Left cardiac atrium (tissue), 4 donors: ENCODE measurements at regions not wholly inside any gene's neighbourhood (a gene's known extent, or its start where the extent isn't known, plus 50 kb on each side); places are given as distances from the start of the nearest gene placed in this dataset.

Experiments used
- ATAC-seq, 2 donors: fragments of 200-7000 bp; cut with Tn5 transposase; one replicate each; pipeline ENCODE4 v1.9.1; 2020; ENCODE audit warnings: mild to moderate bottlenecking in 2 of 2, moderate library complexity in 2 of 2
- DNase-seq: peaks from one replicate; pipeline ENCODE4 v3.0.0-alpha.2; 2020
- intact Hi-C, 2 donors: fragments of 100-400 bp; cut with DNase I; formaldehyde crosslinking; loops; one replicate each; pipeline versions ENCODE4 v1.14.1 to v1.15.1; 2022 to 2023
- donor health status: DM: no; HTN: yes; CAD: no.
- donor health status: DM: no; HTN: yes; CAD: no; lungs with severe emphysema.
- donor health status: DM: yes; HTN: yes; CAD: no.
- donor health status: Dilated cardiomyopathy.

- intact Hi-C loops: no loop called here
- no peak for ATAC-seq
- no peak for DNase-seq
Observed at GRCh38 chr14:103205541-103205906, 82.3 kb downstream of the TNFAIP2 start.

- intact Hi-C loops: no loop called here
- no peak for DNase-seq
- peak in 1 of 2 donors; percentile 27 for ATAC-seq
Observed at GRCh38 chr14:103206023-103206481, 82.8 kb downstream of the TNFAIP2 start.

GRCh38 chr14:103206836-103207387, 83.7 kb downstream of the TNFAIP2 start:
- intact Hi-C loops: no loop called here
- DNase-seq (peak; percentile 88), ATAC-seq (peak; percentile 74 to 90)

GRCh38 chr14:103207388-103208072, 84.3 kb downstream of the TNFAIP2 start:
- ATAC-seq (peak; percentile 64 to 70), DNase-seq (peak; percentile 56)
- intact Hi-C loops: no loop called here

- ATAC-seq (no peak), DNase-seq (no peak)
- intact Hi-C loops: no loop called here
Observed at GRCh38 chr14:103209054-103209453, 85.8 kb downstream of the TNFAIP2 start.

GRCh38 chr14:103209506-103209905, 86.2 kb downstream of the TNFAIP2 start:
- intact Hi-C loops: no loop called here
- ATAC-seq (no peak), DNase-seq (no peak)

GRCh38 chr14:103213331-103213730, 90.1 kb downstream of the TNFAIP2 start:
- intact Hi-C loops: no loop called here
- ATAC-seq (no peak), DNase-seq (no peak)

- intact Hi-C loops: no loop called here
- DNase-seq (no peak), ATAC-seq (no peak)
Observed at GRCh38 chr14:103214461-103214958, 91.2 kb downstream of the TNFAIP2 start.

GRCh38 chr14:103216399-103216798, 93.1 kb downstream of the TNFAIP2 start:
- no peak for DNase-seq
- intact Hi-C loops: no loop called here
- no peak for ATAC-seq

GRCh38 chr14:103216857-103217256, 93.6 kb downstream of the TNFAIP2 start:
- intact Hi-C loops: no loop called here

GRCh38 chr14:103217538-103217937, 94.3 kb downstream of the TNFAIP2 start:
- intact Hi-C loops: no loop called here
- ATAC-seq (no peak), DNase-seq (no peak)

More at GRCh38 chr14:103216857-103217256, 93.6 kb downstream of the TNFAIP2 start:
- no peak for ATAC-seq
- DNase-seq: no peak

- DNase-seq (no peak), ATAC-seq (peak; percentile 34 to 62)
Observed at GRCh38 chr14:103220134-103220981, 97.1 kb downstream of the TNFAIP2 start.

GRCh38 chr14:103220982-103221641, 97.9 kb downstream of the TNFAIP2 start:
- intact Hi-C loops: no loop called here
- ATAC-seq: no peak
- DNase-seq: no peak

More at GRCh38 chr14:103220134-103220981, 97.1 kb downstream of the TNFAIP2 start:
- intact Hi-C loops: no loop called here

- DNase-seq (no peak), ATAC-seq (no peak)
- intact Hi-C loops: no loop called here
Observed at GRCh38 chr14:103221781-103222358, 98.6 kb downstream of the TNFAIP2 start.

GRCh38 chr14:103223818-103224352, 100.6 kb downstream of the TNFAIP2 start:
- intact Hi-C loops: no loop called here
- DNase-seq (no peak), ATAC-seq (no peak)

- DNase-seq (no peak), ATAC-seq (no peak)
- intact Hi-C loops: no loop called here
Observed at GRCh38 chr14:103225062-103225461, 101.8 kb downstream of the TNFAIP2 start.

GRCh38 chr14:103225476-103225875, 102.2 kb downstream of the TNFAIP2 start:
- ATAC-seq (no peak), DNase-seq (no peak)
- intact Hi-C loops: no loop called here

- ATAC-seq: no peak
- intact Hi-C loops: no loop called here
- DNase-seq: no peak
Observed at GRCh38 chr14:103227094-103227768, 104.0 kb downstream of the TNFAIP2 start.
